Brain microvascular endothelial cell (primary cell): ENCODE measurements at regions not wholly inside any gene's neighbourhood (a gene's known extent, or its start where the extent isn't known, plus 50 kb on each side); places are given as distances from the start of the nearest gene placed in this dataset.

Source experiments
- DNase-seq: peaks from one replicate; pipeline ENCODE4 v3.0.0-alpha.2; 2020
- H3K27ac ChIP-seq: fragments of 250-450 bp; sonication (Bioruptor Pico); 2 replicates; pipeline ENCODE4 v1.5.1; 2020; ENCODE audit warnings: mild to moderate bottlenecking, moderate library complexity
- H3K27me3 ChIP-seq: fragments of 250-450 bp; sonication (Bioruptor Pico); replicated peaks from 2 replicates; pipeline ENCODE4 v1.5.1; 2020; ENCODE audit warnings: mild to moderate bottlenecking
- H3K36me3 ChIP-seq: fragments of 250-450 bp; sonication (Bioruptor Pico); replicated peaks from 2 replicates; pipeline ENCODE4 v1.5.1; 2020; ENCODE audit warnings: mild to moderate bottlenecking
- H3K4me3 ChIP-seq: 2 replicates; pipeline ENCODE4 v1.5.1; 2011; ENCODE audit warnings: low read depth, mild to moderate bottlenecking, control low read depth, low read length, moderate library complexity
- CTCF ChIP-seq: IDR thresholded peaks from 2 replicates; pipeline ENCODE4 v1.5.1; 2011; ENCODE audit warnings: low read depth, mild to moderate bottlenecking, moderate library complexity, low read length, control low read depth, inconsistent platforms; ENCODE audit errors: missing control alignments
- in situ Hi-C: cut with HindIII; loops from 2 replicates; pipeline ENCODE4 v1.10.0; 2017; ENCODE audit warnings: low sequenced_read_pairs, low pct_ligation_motif_present

GRCh38 chr5:14063138-14063537, 80.0 kb upstream of the TRIO start:
- Histone ChIP-seq H3K27ac (no peak overlapping the region), H3K27me3 (no peaks in the 10 kb centered on the region), H3K4me3 (no peak overlapping the region), H3K36me3 (no peaks in the 10 kb centered on the region)
- no peak for TF ChIP-seq CTCF
- DNase-seq, result no peak
- in situ Hi-C loops, result no loop called here

GRCh38 chr5:14062178-14062577, 81.0 kb upstream of the TRIO start:
- no peak for DNase-seq
- H3K36me3 ChIP-seq, result no peaks in the 10 kb centered on the region
- no peaks in the 10 kb centered on the region for H3K27me3 ChIP-seq
- in situ Hi-C loops, result no loop called here
- H3K27ac ChIP-seq, result no peak overlapping the region
- no peak overlapping the region for H3K4me3 ChIP-seq
- TF ChIP-seq CTCF, result no peak

DNA sequence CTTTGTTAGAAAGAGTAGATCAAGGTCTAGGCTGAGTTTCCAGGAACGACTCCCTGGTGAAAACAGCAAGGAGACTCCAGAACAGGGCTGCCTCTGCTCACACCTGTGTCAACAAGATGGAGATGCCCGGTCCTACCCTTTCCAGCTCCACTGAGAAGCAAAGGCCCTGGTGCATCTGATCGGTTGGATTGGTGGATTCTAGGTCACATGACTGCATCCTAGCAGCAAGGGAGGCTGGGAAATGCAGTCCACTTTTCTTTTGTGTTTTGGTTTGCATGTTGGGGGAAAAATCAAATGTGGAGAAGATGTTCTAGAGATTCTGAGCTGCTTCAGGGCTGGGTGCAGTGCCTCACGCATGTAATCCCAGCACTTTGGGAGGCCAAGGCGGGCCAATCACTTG, 82.0 kb upstream of the TRIO start:
- no peak for TF ChIP-seq CTCF
- Histone ChIP-seq H3K27ac (no peak overlapping the region), H3K27me3 (no peaks in the 10 kb centered on the region), H3K36me3 (no peaks in the 10 kb centered on the region), H3K4me3 (no peak overlapping the region)
- no peak for DNase-seq
- in situ Hi-C loops, result no loop called here

DNA sequence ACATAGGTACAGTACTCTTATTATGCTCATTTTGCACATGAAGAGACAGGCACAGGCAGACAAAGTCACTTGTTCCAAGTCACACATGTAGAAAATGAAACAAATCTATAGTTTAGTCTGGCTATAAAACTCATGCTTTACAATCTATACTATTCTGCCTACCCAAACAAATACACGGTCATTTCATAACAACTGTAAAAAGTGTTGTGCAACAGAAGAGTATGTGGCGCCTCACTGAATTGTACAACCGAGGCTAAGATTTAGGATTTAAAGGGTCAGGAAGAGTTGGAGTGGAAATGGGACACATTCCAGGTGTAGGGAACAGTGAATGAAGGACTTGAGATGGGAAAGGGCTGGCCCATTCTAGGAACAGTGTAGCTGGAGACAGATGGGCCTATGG, 82.9 kb upstream of the TRIO start:
- Histone ChIP-seq H3K27me3 (no peaks in the 10 kb centered on the region), H3K27ac (no peak overlapping the region), H3K4me3 (no peak overlapping the region), H3K36me3 (no peaks in the 10 kb centered on the region)
- TF ChIP-seq CTCF, result no peak
- DNase-seq, result no peak
- in situ Hi-C loops, result no loop called here

DNA sequence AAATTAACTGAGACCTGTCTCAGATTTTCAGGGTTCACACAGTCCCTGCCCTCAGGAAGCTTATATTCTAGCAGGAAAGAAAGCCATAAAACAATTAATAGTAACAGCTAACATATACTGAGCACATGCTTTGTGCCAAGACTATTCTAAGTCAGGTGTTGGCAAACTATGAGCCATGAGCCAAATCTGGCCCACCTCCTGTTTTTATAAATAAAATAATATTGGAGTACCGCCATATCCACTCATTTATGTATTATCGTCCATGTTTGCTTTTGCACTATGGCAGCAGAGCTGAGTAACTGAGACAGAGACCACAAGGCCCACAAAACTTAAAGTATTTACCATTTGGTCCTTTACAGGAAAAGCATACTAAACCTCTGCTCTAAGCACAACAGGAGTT, 83.3 kb upstream of the TRIO start:
- H3K4me3 ChIP-seq, result no peak overlapping the region
- H3K36me3 ChIP-seq, result no peaks in the 10 kb centered on the region
- no peak for TF ChIP-seq CTCF
- no peak overlapping the region for H3K27ac ChIP-seq
- in situ Hi-C loops, result no loop called here
- DNase-seq, result no peak
- no peaks in the 10 kb centered on the region for H3K27me3 ChIP-seq

DNA sequence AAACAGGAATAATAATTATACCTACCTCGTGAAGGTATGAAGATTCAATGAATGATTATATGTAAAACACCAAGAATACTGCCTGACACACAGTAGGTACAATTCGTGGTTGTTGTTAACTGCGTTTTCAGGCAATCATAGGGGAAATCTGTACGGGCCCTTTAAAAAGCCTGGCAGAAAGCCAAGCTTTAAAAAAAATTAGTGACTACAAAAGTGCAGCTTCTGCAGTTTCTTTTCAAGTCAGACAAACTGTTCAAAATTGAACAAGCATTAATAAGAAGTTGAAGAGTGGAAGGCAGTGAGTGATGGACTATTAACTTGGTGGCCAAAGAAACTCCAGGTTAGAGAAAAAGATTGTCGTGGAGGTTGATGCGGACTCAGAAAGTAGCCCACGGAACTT, 85.9 kb upstream of the TRIO start:
- Histone ChIP-seq H3K27ac (no peak overlapping the region), H3K4me3 (no peak overlapping the region), H3K36me3 (no peaks in the 10 kb centered on the region), H3K27me3 (no peaks in the 10 kb centered on the region)
- no peak for DNase-seq
- in situ Hi-C loops, result no loop called here
- TF ChIP-seq CTCF, result no peak
